ENCODE measurements at regions not wholly inside any gene's neighbourhood (a gene's known extent, or its start where the extent isn't known, plus 50 kb on each side); places are given as distances from the start of the nearest gene placed in this dataset.

GRCh38 chr20:50267866-50268219 lies 77.2 kb downstream of the CEBPB start:
- Histone ChIP-seq H3K9me3 (replicated peaks; ENCODE audit: control insufficient read depth, insufficient read depth, low read length) (no peaks in the 10 kb centered on the region), H3K27ac (ENCODE audit: insufficient read depth, low read depth, low read length) (no peak overlapping the region), H4K20me1 (replicated peaks; ENCODE audit: control insufficient read depth, extremely low read depth, insufficient read depth, low read length) (no peaks in the 10 kb centered on the region), H3K36me3 (ENCODE audit: control insufficient read depth in 2 of 2, extremely low read depth in 1 of 2, insufficient read depth in 2 of 2, low read length in 2 of 2) (no peaks in the 10 kb centered on the region), H2AFZ (ENCODE audit: low read depth, low read length) (no peak overlapping the region), H3K9me1 (replicated peaks; ENCODE audit: control insufficient read depth, extremely low read depth, insufficient read depth, low read length) (no peaks in the 10 kb centered on the region), H3K4me2 (ENCODE audit: insufficient read depth, low read length) (no peak overlapping the region), H3K27me3 (ENCODE audit: control insufficient read depth in 2 of 2, insufficient read depth in 2 of 2, low read length in 2 of 2) (peaks cover 0 to 2% of the 10 kb centered on the region in 2 experiments), H3K9ac (replicated peaks; ENCODE audit: extremely low read depth, insufficient read depth, low read length) (no peak overlapping the region), H3K4me3 (replicated peaks in 1 of 3; ENCODE audit: insufficient read depth in 1 of 3, low read depth in 1 of 3, low read length in 3 of 3) (no peak overlapping the region), H3K4me1 (ENCODE audit: control insufficient read depth, extremely low read depth, insufficient read depth, low read length) (no peaks in the 10 kb centered on the region), H3K79me2 (ENCODE audit: control insufficient read depth, insufficient read depth, low read length) (no peaks in the 10 kb centered on the region)
- DNase-seq (ENCODE audit: low read depth, low spot score) (no peak), FAIRE-seq (no peak)
- ChIA-PET CTCF (no interaction called here), POLR2A (no interaction called here)
- dilution Hi-C loops (cut with MboI; ENCODE audit: extremely low pct_ligation_motif_present, low sequenced_read_pairs) = no loop called here
- no TSS peak for BruUV-seq (replicated peaks)
- no peak for TF ChIP-seq EZH2 (IDR thresholded peaks at IDR 0.05; ENCODE audit: borderline replicate concordance, low read depth, low read length, severe bottlenecking)
- intact Hi-C loops (cut with micrococcal nuclease) = no loop called here

GRCh38 chr20:50269091-50270033 lies 78.7 kb downstream of the CEBPB start:
- H3K4me3 ChIP-seq (replicated peaks in 1 of 3; ENCODE audit: insufficient read depth in 1 of 3, low read depth in 1 of 3, low read length in 3 of 3) = no peak overlapping the region
- ChIA-PET CTCF (no interaction called here), POLR2A (no interaction called here)
- no peaks in the 10 kb centered on the region for H4K20me1 ChIP-seq (replicated peaks; ENCODE audit: control insufficient read depth, extremely low read depth, insufficient read depth, low read length)
- no peak overlapping the region for H3K27ac ChIP-seq (ENCODE audit: insufficient read depth, low read depth, low read length)
- no peaks in the 10 kb centered on the region for H3K9me1 ChIP-seq (replicated peaks; ENCODE audit: control insufficient read depth, extremely low read depth, insufficient read depth, low read length)
- no peaks in the 10 kb centered on the region for H3K4me1 ChIP-seq (ENCODE audit: control insufficient read depth, extremely low read depth, insufficient read depth, low read length)
- H3K9ac ChIP-seq (replicated peaks; ENCODE audit: extremely low read depth, insufficient read depth, low read length) = no peak overlapping the region
- H3K9me3 ChIP-seq (replicated peaks; ENCODE audit: control insufficient read depth, insufficient read depth, low read length) = no peaks in the 10 kb centered on the region
- intact Hi-C loops (cut with micrococcal nuclease) (no loop called here), dilution Hi-C loops (cut with MboI; ENCODE audit: extremely low pct_ligation_motif_present, low sequenced_read_pairs) (no loop called here)
- FAIRE-seq (no peak), DNase-seq (ENCODE audit: low read depth, low spot score) (no peak)
- no peaks in the 10 kb centered on the region for H3K79me2 ChIP-seq (ENCODE audit: control insufficient read depth, insufficient read depth, low read length)
- H3K36me3 ChIP-seq (ENCODE audit: control insufficient read depth in 2 of 2, extremely low read depth in 1 of 2, insufficient read depth in 2 of 2, low read length in 2 of 2) = no peaks in the 10 kb centered on the region
- H2AFZ ChIP-seq (ENCODE audit: low read depth, low read length) = no peak overlapping the region
- no peak overlapping the region for H3K4me2 ChIP-seq (ENCODE audit: insufficient read depth, low read length)
- BruUV-seq (replicated peaks) = no TSS peak
- TF ChIP-seq MAX (IDR thresholded peaks at IDR 0.05; ENCODE audit: insufficient read depth, insufficient read length) (no peak), MYC (IDR thresholded peaks at IDR 0.05; ENCODE audit: low read depth, low read length) (no peak), GATA2 (IDR thresholded peaks at IDR 0.05; ENCODE audit: insufficient read depth, insufficient read length, low read depth, low read length) (no peak)
- H3K27me3 ChIP-seq (ENCODE audit: control insufficient read depth in 2 of 2, insufficient read depth in 2 of 2, low read length in 2 of 2) = peaks cover 0 to 2% of the 10 kb centered on the region in 2 experiments

All from endothelial cell of umbilical vein (primary cell).